ENCODE measurements at regions not wholly inside any gene's neighbourhood (a gene's known extent, or its start where the extent isn't known, plus 50 kb on each side); places are given as distances from the start of the nearest gene placed in this dataset.

- peaks cover 18% of the 10 kb centered on the region for H3K27me3 Mint-ChIP-seq
Measured at GRCh38 chr20:47875297-47876025, 90.2 kb upstream of the SULF2 start.

GRCh38 chr20:47872341-47872740, 87.1 kb upstream of the SULF2 start:
- Mint-ChIP-seq H3K4me3 (no peak overlapping the region), H3K27me3 (peaks cover 23% of the 10 kb centered on the region), H3K27ac (no peak overlapping the region), H3K4me1 (peaks cover 0 to 2% (median 0%) of the 10 kb centered on the region in 3 donors), H3K36me3 (no peaks in the 10 kb centered on the region), H3K9me3 (no peaks in the 10 kb centered on the region)

More at GRCh38 chr20:47875297-47876025, 90.2 kb upstream of the SULF2 start:
- Mint-ChIP-seq H3K27ac (no peak overlapping the region), H3K36me3 (no peaks in the 10 kb centered on the region), H3K9me3 (no peaks in the 10 kb centered on the region), H3K4me1 (peaks cover 0 to 2% (median 0%) of the 10 kb centered on the region in 3 donors), H3K4me3 (no peak overlapping the region)

- Mint-ChIP-seq H3K9me3 (no peaks in the 10 kb centered on the region), H3K4me1 (no peaks in the 10 kb centered on the region), H3K27me3 (peaks cover 25% of the 10 kb centered on the region), H3K4me3 (no peak overlapping the region), H3K27ac (no peak overlapping the region), H3K36me3 (no peaks in the 10 kb centered on the region)
Measured at GRCh38 chr20:47870475-47870874, 85.2 kb upstream of the SULF2 start.

- no peak overlapping the region for H3K27ac Mint-ChIP-seq
- peaks cover 25% of the 10 kb centered on the region for H3K27me3 Mint-ChIP-seq
- no peaks in the 10 kb centered on the region for H3K9me3 Mint-ChIP-seq
- no peak overlapping the region for H3K4me3 Mint-ChIP-seq
- H3K4me1 Mint-ChIP-seq, result no peaks in the 10 kb centered on the region
- no peaks in the 10 kb centered on the region for H3K36me3 Mint-ChIP-seq
Measured at GRCh38 chr20:47868744-47869143, 83.5 kb upstream of the SULF2 start.

GRCh38 chr20:47868236-47868635, 83.0 kb upstream of the SULF2 start:
- H3K36me3 Mint-ChIP-seq, result peaks cover 2% of the 10 kb centered on the region
- no peak overlapping the region for H3K27ac Mint-ChIP-seq
- no peaks in the 10 kb centered on the region for H3K4me1 Mint-ChIP-seq
- H3K4me3 Mint-ChIP-seq, result no peak overlapping the region
- peaks cover 26% of the 10 kb centered on the region for H3K27me3 Mint-ChIP-seq
- peaks cover 2 to 5% (median 3%) of the 10 kb centered on the region in 3 donors for H3K9me3 Mint-ChIP-seq

GRCh38 chr20:47867831-47868230, 82.5 kb upstream of the SULF2 start:
- H3K4me1 Mint-ChIP-seq, result no peaks in the 10 kb centered on the region
- peaks cover 2% of the 10 kb centered on the region for H3K36me3 Mint-ChIP-seq
- no peak overlapping the region for H3K4me3 Mint-ChIP-seq
- peaks cover 2 to 9% (median 3%) of the 10 kb centered on the region in 3 donors for H3K9me3 Mint-ChIP-seq
- H3K27ac Mint-ChIP-seq, result no peak overlapping the region
- peaks cover 25% of the 10 kb centered on the region for H3K27me3 Mint-ChIP-seq

- Mint-ChIP-seq H3K27ac (no peak overlapping the region), H3K4me3 (no peak overlapping the region), H3K36me3 (peaks cover 2% of the 10 kb centered on the region), H3K4me1 (no peaks in the 10 kb centered on the region), H3K27me3 (peaks cover 21% of the 10 kb centered on the region), H3K9me3 (peaks cover 2 to 11% (median 3%) of the 10 kb centered on the region in 3 donors)
Measured at GRCh38 chr20:47866480-47866879, 81.2 kb upstream of the SULF2 start.

- H3K27ac Mint-ChIP-seq, result no peak overlapping the region
Measured at GRCh38 chr20:47865912-47866311, 80.6 kb upstream of the SULF2 start.

GRCh38 chr20:47865451-47865850, 80.2 kb upstream of the SULF2 start:
- H3K9me3 Mint-ChIP-seq, result peaks cover 2 to 11% (median 3%) of the 10 kb centered on the region in 3 donors
- H3K4me3 Mint-ChIP-seq, result no peak overlapping the region
- H3K27me3 Mint-ChIP-seq, result peaks cover 20% of the 10 kb centered on the region
- no peaks in the 10 kb centered on the region for H3K4me1 Mint-ChIP-seq
- H3K36me3 Mint-ChIP-seq, result peaks cover 2% of the 10 kb centered on the region
- no peak overlapping the region for H3K27ac Mint-ChIP-seq

More at GRCh38 chr20:47865912-47866311, 80.6 kb upstream of the SULF2 start:
- Mint-ChIP-seq H3K4me1 (no peaks in the 10 kb centered on the region), H3K27me3 (peaks cover 21% of the 10 kb centered on the region), H3K36me3 (peaks cover 2% of the 10 kb centered on the region), H3K4me3 (no peak overlapping the region), H3K9me3 (peaks cover 2 to 11% (median 3%) of the 10 kb centered on the region in 3 donors)

- Mint-ChIP-seq H3K27me3 (peaks cover 16% of the 10 kb centered on the region), H3K4me1 (peaks cover 0 to 3% (median 1%) of the 10 kb centered on the region in 3 donors), H3K27ac (no peak overlapping the region), H3K4me3 (no peak overlapping the region), H3K9me3 (peaks cover 2 to 11% (median 3%) of the 10 kb centered on the region in 3 donors), H3K36me3 (peaks cover 2% of the 10 kb centered on the region)
Measured at GRCh38 chr20:47863981-47864380, 78.7 kb upstream of the SULF2 start.

- H3K9me3 Mint-ChIP-seq, result peaks cover 2 to 11% (median 3%) of the 10 kb centered on the region in 3 donors
- peaks cover 12% of the 10 kb centered on the region for H3K27me3 Mint-ChIP-seq
- peak overlapping the region in 1 of 3 donors; percentile 73 for H3K27ac Mint-ChIP-seq
- H3K36me3 Mint-ChIP-seq, result peaks cover 2% of the 10 kb centered on the region
- H3K4me1 Mint-ChIP-seq, result peaks cover 0 to 3% (median 1%) of the 10 kb centered on the region in 3 donors
- H3K4me3 Mint-ChIP-seq, result no peak overlapping the region
Measured at GRCh38 chr20:47863315-47863965, 78.2 kb upstream of the SULF2 start.

GRCh38 chr20:47862574-47863240, 77.4 kb upstream of the SULF2 start:
- Mint-ChIP-seq H3K9me3 (peaks cover 2 to 11% (median 3%) of the 10 kb centered on the region in 3 donors), H3K27me3 (peaks cover 9% of the 10 kb centered on the region), H3K4me3 (no peak overlapping the region), H3K36me3 (peaks cover 2% of the 10 kb centered on the region), H3K4me1 (peaks cover 4 to 6% (median 5%) of the 10 kb centered on the region in 3 donors), H3K27ac (peak overlapping the region in 1 of 3 donors; percentile 73)

GRCh38 chr20:47861116-47861515, 75.8 kb upstream of the SULF2 start:
- Mint-ChIP-seq H3K4me3 (no peak overlapping the region), H3K36me3 (peaks cover 4% of the 10 kb centered on the region), H3K27me3 (peaks cover 9% of the 10 kb centered on the region), H3K4me1 (peaks cover 7 to 10% (median 7%) of the 10 kb centered on the region in 3 donors), H3K9me3 (peaks cover 2 to 11% (median 3%) of the 10 kb centered on the region in 3 donors), H3K27ac (no peak overlapping the region)

- Mint-ChIP-seq H3K36me3 (peaks cover 4% of the 10 kb centered on the region), H3K9me3 (peaks cover 2 to 11% (median 3%) of the 10 kb centered on the region in 3 donors), H3K4me1 (peaks cover 7 to 10% (median 7%) of the 10 kb centered on the region in 3 donors), H3K27me3 (peaks cover 5% of the 10 kb centered on the region), H3K27ac (peak overlapping the region in 1 of 3 donors; percentile 75), H3K4me3 (no peak overlapping the region)
Measured at GRCh38 chr20:47860049-47860830, 75.0 kb upstream of the SULF2 start.

Measured in IgD-negative memory B cell (primary cell).